ENCODE measurements at regions not wholly inside any gene's neighbourhood (a gene's known extent, or its start where the extent isn't known, plus 50 kb on each side); places are given as distances from the start of the nearest gene placed in this dataset.

DNA sequence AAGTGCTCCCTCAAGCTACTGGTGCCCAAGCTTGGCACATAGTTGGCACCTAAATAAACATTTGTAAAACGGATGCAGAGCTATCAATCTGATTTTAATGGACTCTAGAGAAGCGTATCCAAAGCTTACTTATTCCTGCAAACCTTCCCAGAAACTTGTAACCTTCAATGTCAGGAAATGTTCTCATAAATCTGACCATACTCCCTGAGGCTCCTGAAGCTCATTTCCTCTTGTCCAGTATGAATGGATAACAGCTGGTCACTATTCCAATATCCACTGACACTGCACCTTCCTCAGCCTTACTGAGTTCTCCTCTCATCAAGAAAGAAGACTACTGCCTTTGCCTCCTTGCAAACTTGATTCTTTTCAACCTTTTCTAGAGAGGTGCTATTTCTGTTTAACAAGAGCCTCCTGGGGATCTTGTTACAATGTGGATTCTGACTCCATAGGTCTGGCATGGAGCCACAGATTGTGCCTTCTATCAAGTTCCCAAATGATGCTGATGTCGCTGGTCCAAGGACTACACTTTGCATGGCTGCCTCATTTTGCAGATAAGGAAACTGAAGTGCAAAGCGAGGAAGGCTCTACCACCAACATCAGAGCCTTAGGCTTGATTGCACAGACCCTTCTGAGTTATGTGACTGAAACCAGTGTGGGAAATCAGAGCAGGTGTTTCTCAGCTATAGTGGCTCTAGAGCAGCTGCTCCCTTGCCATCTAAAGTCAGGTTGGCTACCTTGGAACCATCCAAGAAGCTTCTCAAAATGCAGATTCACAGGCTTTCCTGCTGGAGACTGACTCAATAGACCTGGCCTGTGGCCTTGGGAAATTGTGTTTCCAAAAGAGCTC is 377.8 kb downstream of the SOX9 start:
- H3K27ac ChIP-seq (ENCODE audit: low read length): no peak overlapping the region
- no peaks in the 10 kb centered on the region for H3K36me3 ChIP-seq (replicated peaks; ENCODE audit: insufficient read depth, low read length)
- peaks cover 9% of the 10 kb centered on the region; the same call in 1 of the 2 replicates for H4K20me1 ChIP-seq (ENCODE audit: insufficient read depth, low read length)
- no peaks in the 10 kb centered on the region for H3K9me2 ChIP-seq (replicated peaks; ENCODE audit: insufficient read depth, low read length)
- H3K79me2 ChIP-seq (ENCODE audit: low read length): peaks cover 95% of the 10 kb centered on the region
- H3K9me3 ChIP-seq (replicated peaks; ENCODE audit: insufficient read depth, low read length): no peaks in the 10 kb centered on the region
- no peaks in the 10 kb centered on the region for H3K27me3 ChIP-seq (replicated peaks; ENCODE audit: insufficient read depth, low read length)
- H2AFZ ChIP-seq (ENCODE audit: low read length): no peak overlapping the region
- 0 out of 2 replicates have a peak, but pooled peaks cover 3% of the 10 kb centered on the region for H3F3A ChIP-seq (ENCODE audit: insufficient read depth, low read length)
- TF ChIP-seq EZH2phosphoT487 (IDR thresholded peaks at IDR 0.05; ENCODE audit: low read length): no peak
- TF ChIP-seq, protein P1, sequence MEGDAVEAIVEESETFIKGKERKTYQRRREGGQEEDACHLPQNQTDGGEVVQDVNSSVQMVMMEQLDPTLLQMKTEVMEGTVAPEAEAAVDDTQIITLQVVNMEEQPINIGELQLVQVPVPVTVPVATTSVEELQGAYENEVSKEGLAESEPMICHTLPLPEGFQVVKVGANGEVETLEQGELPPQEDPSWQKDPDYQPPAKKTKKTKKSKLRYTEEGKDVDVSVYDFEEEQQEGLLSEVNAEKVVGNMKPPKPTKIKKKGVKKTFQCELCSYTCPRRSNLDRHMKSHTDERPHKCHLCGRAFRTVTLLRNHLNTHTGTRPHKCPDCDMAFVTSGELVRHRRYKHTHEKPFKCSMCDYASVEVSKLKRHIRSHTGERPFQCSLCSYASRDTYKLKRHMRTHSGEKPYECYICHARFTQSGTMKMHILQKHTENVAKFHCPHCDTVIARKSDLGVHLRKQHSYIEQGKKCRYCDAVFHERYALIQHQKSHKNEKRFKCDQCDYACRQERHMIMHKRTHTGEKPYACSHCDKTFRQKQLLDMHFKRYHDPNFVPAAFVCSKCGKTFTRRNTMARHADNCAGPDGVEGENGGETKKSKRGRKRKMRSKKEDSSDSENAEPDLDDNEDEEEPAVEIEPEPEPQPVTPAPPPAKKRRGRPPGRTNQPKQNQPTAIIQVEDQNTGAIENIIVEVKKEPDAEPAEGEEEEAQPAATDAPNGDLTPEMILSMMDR (IDR thresholded peaks at IDR 0.05; ENCODE audit: low read length): no peak
- no peak for TF ChIP-seq EZH2 (optimal IDR thresholded peaks at IDR 0.05; ENCODE audit: low read depth, low read length)
- no peaks in the 10 kb centered on the region; the same call in 1 of the 2 replicates for H3K4me1 ChIP-seq (ENCODE audit: low read length)
- DNase-seq: no peak
- no peak overlapping the region for H3K9ac ChIP-seq (ENCODE audit: low read length)
- H3K4me3 ChIP-seq (ENCODE audit: low read length): no peak overlapping the region
- no peak overlapping the region for H3K4me2 ChIP-seq (ENCODE audit: low read depth, low read length)

DNA sequence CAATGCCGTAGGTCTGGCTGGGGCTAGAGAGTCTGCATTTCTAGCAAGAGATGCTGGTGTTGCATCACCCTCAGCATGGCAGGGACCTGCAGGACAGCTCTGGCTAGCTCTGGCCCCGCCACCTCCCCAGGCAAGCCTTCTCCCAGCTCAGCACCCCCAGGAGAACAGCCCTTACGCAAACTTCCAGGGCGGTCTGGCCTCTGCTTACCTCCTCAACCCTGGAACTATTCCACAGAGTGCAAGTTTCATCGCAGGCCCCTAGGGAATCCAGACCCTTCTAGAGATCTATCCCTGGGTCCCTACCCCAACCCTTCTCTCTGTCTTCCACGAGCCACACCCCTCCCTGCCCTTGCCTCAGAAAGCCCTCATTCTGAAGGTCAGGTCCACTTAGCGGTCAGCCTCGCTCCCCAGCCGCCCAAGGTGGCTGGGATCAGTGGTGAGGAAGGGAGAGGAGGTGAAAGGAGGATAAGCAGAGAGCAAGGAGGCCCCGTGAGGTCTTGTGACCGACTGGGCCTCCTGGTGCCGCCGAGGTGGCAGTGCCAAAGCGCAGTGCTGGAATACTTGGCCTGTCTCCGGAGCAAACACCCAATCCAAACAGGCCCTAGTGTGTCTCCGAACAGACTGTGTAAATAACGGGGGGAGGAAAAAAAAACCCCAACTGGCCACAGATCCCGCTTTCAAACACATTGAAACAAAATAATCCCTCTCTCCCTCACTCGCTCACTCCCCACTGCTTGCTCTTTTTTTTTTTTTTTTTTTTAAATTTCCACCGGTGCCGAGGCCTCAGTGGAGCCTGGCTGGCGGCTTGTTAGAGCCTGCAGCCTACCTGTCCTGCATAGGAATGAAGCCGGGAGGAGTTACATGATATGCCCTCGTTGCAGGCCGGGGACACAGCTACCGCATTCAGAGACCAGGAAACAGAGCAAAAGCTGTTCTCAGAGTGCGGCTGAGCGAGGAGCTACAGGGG is 380.9 kb downstream of the SOX9 start:
- Histone ChIP-seq H3K27me3 (replicated peaks; ENCODE audit: insufficient read depth, low read length) (no peaks in the 10 kb centered on the region), H3K9me2 (replicated peaks; ENCODE audit: insufficient read depth, low read length) (no peaks in the 10 kb centered on the region), H3K4me3 (ENCODE audit: low read length) (no peak overlapping the region), H3K27ac (ENCODE audit: low read length) (no peak overlapping the region), H3K4me1 (ENCODE audit: low read length) (no peaks in the 10 kb centered on the region; the same call in 1 of the 2 replicates), H2AFZ (ENCODE audit: low read length) (no peak overlapping the region), H3K9ac (ENCODE audit: low read length) (no peak overlapping the region), H4K20me1 (ENCODE audit: insufficient read depth, low read length) (no peaks in the 10 kb centered on the region), H3K36me3 (replicated peaks; ENCODE audit: insufficient read depth, low read length) (no peaks in the 10 kb centered on the region), H3K9me3 (replicated peaks; ENCODE audit: insufficient read depth, low read length) (no peaks in the 10 kb centered on the region), H3K4me2 (ENCODE audit: low read depth, low read length) (no peak overlapping the region), H3F3A (ENCODE audit: insufficient read depth, low read length) (0 out of 2 replicates have a peak, but pooled peaks cover 3% of the 10 kb centered on the region), H3K79me2 (ENCODE audit: low read length) (peaks cover 93% of the 10 kb centered on the region)
- no peak for DNase-seq
- TF ChIP-seq, protein P1 (IDR thresholded peaks at IDR 0.05; ENCODE audit: low read length): no peak
- TF ChIP-seq EZH2phosphoT487 (IDR thresholded peaks at IDR 0.05; ENCODE audit: low read length) (no peak), EZH2 (optimal IDR thresholded peaks at IDR 0.05; ENCODE audit: low read depth, low read length) (no peak)

DNA sequence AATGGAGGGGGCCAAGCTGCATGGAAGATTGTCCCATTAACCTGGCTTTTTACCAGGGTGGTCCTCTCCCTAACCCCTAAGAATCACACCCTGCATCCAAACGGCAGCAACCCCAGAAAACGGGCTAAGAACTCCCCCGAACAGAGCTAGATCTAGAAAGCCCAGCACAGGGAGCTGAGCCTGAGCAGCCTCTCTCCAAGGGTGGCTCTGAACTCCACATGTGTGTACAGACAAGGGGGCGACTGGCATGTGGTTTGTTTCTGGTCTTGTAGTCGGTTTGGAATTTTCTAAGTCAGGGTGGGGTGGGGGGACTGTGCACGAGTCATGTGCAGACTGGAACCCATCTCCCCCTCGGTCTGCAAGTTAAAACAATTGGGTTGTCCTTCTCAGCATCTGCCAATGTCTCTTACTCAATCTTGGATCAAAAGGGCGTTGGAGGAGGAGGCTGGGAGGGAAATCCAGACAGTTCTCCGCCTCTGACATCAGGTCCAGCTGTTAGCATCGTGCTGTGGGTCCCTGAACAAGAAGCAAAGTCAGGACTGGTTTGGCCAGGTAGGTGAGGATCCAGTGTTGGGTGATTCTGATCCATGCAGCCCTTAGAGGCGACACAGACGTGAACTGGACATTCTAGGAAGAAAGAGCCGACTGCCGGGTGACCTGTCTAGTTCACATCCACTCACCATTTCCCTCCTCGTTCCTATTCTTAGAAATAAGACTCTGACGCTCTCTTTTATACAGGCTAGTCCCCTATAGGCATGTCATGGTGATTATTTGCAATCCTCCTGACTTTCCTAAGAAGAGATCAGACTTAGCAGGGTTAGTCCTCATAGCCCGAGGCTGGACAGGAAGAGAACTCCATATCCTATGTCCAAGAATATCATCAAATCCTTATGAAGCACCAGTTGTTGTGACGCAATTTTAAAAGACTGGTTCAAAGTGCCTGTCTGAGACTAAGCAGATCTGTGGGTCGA is 381.8 kb downstream of the SOX9 start:
- H3K36me3 ChIP-seq (replicated peaks; ENCODE audit: insufficient read depth, low read length): no peaks in the 10 kb centered on the region
- H3K4me2 ChIP-seq (ENCODE audit: low read depth, low read length): no peak overlapping the region
- H2AFZ ChIP-seq (ENCODE audit: low read length): no peak overlapping the region
- no peaks in the 10 kb centered on the region for H3K9me3 ChIP-seq (replicated peaks; ENCODE audit: insufficient read depth, low read length)
- peaks cover 93% of the 10 kb centered on the region for H3K79me2 ChIP-seq (ENCODE audit: low read length)
- no peaks in the 10 kb centered on the region; the same call in 1 of the 2 replicates for H3K4me1 ChIP-seq (ENCODE audit: low read length)
- H3K9me2 ChIP-seq (replicated peaks; ENCODE audit: insufficient read depth, low read length): no peaks in the 10 kb centered on the region
- no peak overlapping the region for H3K9ac ChIP-seq (ENCODE audit: low read length)
- DNase-seq: no peak
- no peak overlapping the region for H3K4me3 ChIP-seq (ENCODE audit: low read length)
- no peaks in the 10 kb centered on the region for H3K27me3 ChIP-seq (replicated peaks; ENCODE audit: insufficient read depth, low read length)
- no peak overlapping the region for H3K27ac ChIP-seq (ENCODE audit: low read length)
- TF ChIP-seq EZH2 (optimal IDR thresholded peaks at IDR 0.05; ENCODE audit: low read depth, low read length): no peak
- TF ChIP-seq EZH2phosphoT487 (IDR thresholded peaks at IDR 0.05; ENCODE audit: low read length): no peak
- TF ChIP-seq, protein P1 (IDR thresholded peaks at IDR 0.05; ENCODE audit: low read length): no peak
- H3F3A ChIP-seq (ENCODE audit: insufficient read depth, low read length): 0 out of 2 replicates have a peak, but pooled peaks cover 3% of the 10 kb centered on the region
- H4K20me1 ChIP-seq (ENCODE audit: insufficient read depth, low read length): no peaks in the 10 kb centered on the region
